WTC11 (cell line): ENCODE measurements at regions not wholly inside any gene's neighbourhood (a gene's known extent, or its start where the extent isn't known, plus 50 kb on each side); places are given as distances from the start of the nearest gene placed in this dataset.
A peak's percentile ranks its signal among the peaks of the same experiment; 100 is the strongest.

Experiments
- ATAC-seq: fragments of 200-7000 bp; cut with Tn5 transposase; 2 replicates; pipeline ENCODE4 v1.10.0; 2021; ENCODE audit warnings: mild to moderate bottlenecking, moderate library complexity
- CTCF ChIA-PET: fragments of 300-600 bp; sonication (Branson Sonifier 250); formaldehyde crosslinking; loops from one replicate; lab custom pipeline; 2021; ENCODE audit warnings: antibody characterized with exemption; lab: Charles Lee
- POLR2A ChIA-PET: fragments of 350-600 bp; sonication (Branson Sonifier 250); formaldehyde crosslinking; loops from one replicate; lab custom pipeline; 2021; ENCODE audit warnings: antibody characterized with exemption; lab: Charles Lee
- DNase-seq: peaks from one replicate; pipeline ENCODE4 v3.0.0; 2021; ENCODE audit warnings: low spot score
- H3K27ac Mint-ChIP-seq: 2 replicates; pipeline ENCODE4 v1.8.0; 2021; ENCODE audit warnings: mixed read lengths
- H3K27me3 Mint-ChIP-seq: 2 replicates; pipeline ENCODE4 v1.8.0; 2021; ENCODE audit warnings: low read depth, mild to moderate bottlenecking, moderate library complexity, mixed read lengths
- H3K36me3 Mint-ChIP-seq: 2 replicates; pipeline ENCODE4 v1.8.0; 2021; ENCODE audit warnings: mixed read lengths
- H3K4me1 Mint-ChIP-seq: 2 replicates; pipeline ENCODE4 v1.8.0; 2022; ENCODE audit warnings: mixed read lengths
- H3K4me3 Mint-ChIP-seq: 2 replicates; pipeline ENCODE4 v1.8.0; 2021; ENCODE audit warnings: mild to moderate bottlenecking, moderate library complexity, mixed read lengths
- H3K9me3 Mint-ChIP-seq: 2 replicates; pipeline ENCODE4 v1.8.0; 2021; ENCODE audit warnings: mixed read lengths
- ATF1 ChIP-seq: sonication (generic); formaldehyde crosslinking; IDR thresholded peaks from 2 replicates; pipeline ENCODE4 v1.8.1; 2023; ENCODE audit warnings: mild to moderate bottlenecking, moderate library complexity, missing genetic modification reagents
- EMX1 ChIP-seq: fragments of 250-450 bp; sonication (Bioruptor Pico); IDR thresholded peaks from 2 replicates; pipeline ENCODE4 v1.8.0; 2021; ENCODE audit warnings: mild to moderate bottlenecking
- ETV6 ChIP-seq: sonication (generic); formaldehyde crosslinking; IDR thresholded peaks from 2 replicates; pipeline ENCODE4 v1.8.1; 2022; ENCODE audit warnings: mild to moderate bottlenecking, missing genetic modification reagents
- IRF2 ChIP-seq: sonication (generic); formaldehyde crosslinking; IDR thresholded peaks from 2 replicates; pipeline ENCODE4 v1.8.0; 2022; ENCODE audit warnings: low read depth, missing genetic modification reagents, borderline replicate concordance
- JAZF1 ChIP-seq: fragments of 250-450 bp; sonication (Bioruptor Pico); IDR thresholded peaks from 2 replicates; pipeline ENCODE4 v1.9.0; 2021; ENCODE audit warnings: moderate library complexity, mild to moderate bottlenecking, inconsistent platforms
- KAT7 ChIP-seq: sonication (generic); formaldehyde crosslinking; IDR thresholded peaks from 2 replicates; pipeline ENCODE4 v1.8.1; 2023; ENCODE audit warnings: missing genetic modification reagents, mild to moderate bottlenecking, borderline replicate concordance
- MXD4 ChIP-seq: fragments of 250-450 bp; sonication (Bioruptor Pico); IDR thresholded peaks from 2 replicates; pipeline ENCODE4 v1.8.0; 2021; ENCODE audit warnings: mild to moderate bottlenecking, moderate library complexity, borderline replicate concordance
- NR1H2 ChIP-seq: sonication (generic); formaldehyde crosslinking; IDR thresholded peaks from 2 replicates; pipeline ENCODE4 v1.9.0; 2021; ENCODE audit warnings: mild to moderate bottlenecking, moderate library complexity, missing genetic modification reagents
- NR3C1 ChIP-seq: sonication (generic); formaldehyde crosslinking; conservative IDR thresholded peaks from 2 replicates; pipeline ENCODE4 v1.8.1; 2023; ENCODE audit warnings: low read depth, mild to moderate bottlenecking, missing genetic modification reagents
- RELA ChIP-seq: sonication (generic); formaldehyde crosslinking; IDR thresholded peaks from 2 replicates; pipeline ENCODE4 v1.8.1; 2022; ENCODE audit warnings: missing genetic modification reagents, mild to moderate bottlenecking, borderline replicate concordance
- SMAD3 ChIP-seq: sonication (generic); formaldehyde crosslinking; IDR thresholded peaks from 2 replicates; pipeline ENCODE4 v1.8.0; 2022; ENCODE audit warnings: missing genetic modification reagents, mild to moderate bottlenecking, borderline replicate concordance
- TEAD4 ChIP-seq: sonication (generic); formaldehyde crosslinking; IDR thresholded peaks from 2 replicates; pipeline ENCODE4 v1.8.0; 2022; ENCODE audit warnings: mild to moderate bottlenecking, missing genetic modification reagents
- TP53 ChIP-seq: sonication (generic); formaldehyde crosslinking; IDR thresholded peaks from 2 replicates; pipeline ENCODE4 v1.8.1; 2023; ENCODE audit warnings: mild to moderate bottlenecking, missing genetic modification reagents
- ZNF121 ChIP-seq: sonication (generic); formaldehyde crosslinking; IDR thresholded peaks from 2 replicates; pipeline ENCODE4 v1.8.0; 2023; ENCODE audit warnings: missing genetic modification reagents
- ZNF138 ChIP-seq: sonication (generic); formaldehyde crosslinking; conservative IDR thresholded peaks from 2 replicates; pipeline ENCODE4 v1.8.1; 2022; ENCODE audit warnings: mild to moderate bottlenecking, moderate library complexity, missing genetic modification reagents
- ZNF317 ChIP-seq: sonication (generic); formaldehyde crosslinking; IDR thresholded peaks from 2 replicates; pipeline ENCODE4 v1.8.1; 2023; ENCODE audit warnings: low read depth, mild to moderate bottlenecking, moderate library complexity, missing genetic modification reagents, borderline replicate concordance
- TF ChIP-seq, protein P1 (sequence below): sonication (generic); formaldehyde crosslinking; IDR thresholded peaks from 2 replicates; pipeline ENCODE4 v1.8.1; 2023; ENCODE audit warnings: mild to moderate bottlenecking, missing genetic modification reagents, moderate library complexity
- TF ChIP-seq, protein P2 (sequence below): sonication (generic); formaldehyde crosslinking; IDR thresholded peaks from 2 replicates; pipeline ENCODE4 v1.8.0; 2022; ENCODE audit warnings: mild to moderate bottlenecking, missing genetic modification reagents
- TF ChIP-seq, protein P3 (sequence below): fragments of 250-450 bp; sonication (Bioruptor Pico); IDR thresholded peaks from 2 replicates; pipeline ENCODE4 v1.8.0; 2021; ENCODE audit warnings: mild to moderate bottlenecking
- TF ChIP-seq, protein P4 (sequence below): sonication (generic); formaldehyde crosslinking; IDR thresholded peaks from 2 replicates; pipeline ENCODE4 v1.8.0; 2023; ENCODE audit warnings: mild to moderate bottlenecking, missing genetic modification reagents
- TF ChIP-seq, protein P5 (sequence below): sonication (generic); formaldehyde crosslinking; IDR thresholded peaks from 2 replicates; pipeline ENCODE4 v1.8.1; 2023; ENCODE audit warnings: mild to moderate bottlenecking, missing genetic modification reagents
- TF ChIP-seq, protein P6 (sequence below): fragments of 250-450 bp; sonication (Bioruptor Pico); IDR thresholded peaks from 2 replicates; pipeline ENCODE4 v1.9.0; 2021; ENCODE audit warnings: mild to moderate bottlenecking
- TF ChIP-seq, protein P7 (sequence below): sonication (generic); formaldehyde crosslinking; IDR thresholded peaks from 2 replicates; pipeline ENCODE4 v1.8.1; 2022; ENCODE audit warnings: low read depth, mild to moderate bottlenecking, moderate library complexity, missing genetic modification reagents, borderline replicate concordance

DNA sequence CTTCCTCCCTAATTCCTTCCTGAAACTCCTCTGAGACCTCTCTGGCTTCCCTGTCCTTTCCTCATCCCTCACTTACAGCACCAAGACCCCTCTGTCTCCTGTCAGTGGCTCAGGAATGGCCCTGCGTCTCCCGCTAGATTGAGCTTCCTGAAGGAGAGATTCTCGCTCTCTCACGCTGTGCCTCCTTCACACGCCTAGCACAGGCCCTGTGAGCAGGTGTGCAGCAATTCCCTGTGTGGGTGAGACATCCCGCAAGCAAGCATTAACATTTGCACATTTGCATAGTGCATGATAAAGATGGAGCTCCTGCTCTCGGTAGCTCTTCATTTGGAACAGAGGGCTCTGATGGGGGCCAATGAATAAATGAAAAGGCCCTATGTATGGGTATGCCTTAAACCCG lies 159.8 kb downstream of the ADAMTS15 start:
- Mint-ChIP-seq H3K36me3 (no peaks in the 10 kb centered on the region), H3K27ac (no peak overlapping the region), H3K4me1 (peaks cover 10% of the 10 kb centered on the region), H3K4me3 (no peak overlapping the region), H3K27me3 (no peaks in the 10 kb centered on the region; the same call in 1 of the 2 replicates), H3K9me3 (no peaks in the 10 kb centered on the region)
- no peak for DNase-seq
- CTCF ChIA-PET, result interaction anchor here (1.1 kb wide), 1 partner anchor 254 kb away, joined by 4 read pairs; no protein-coding TSS in a partner anchor
- TF ChIP-seq, protein P1, sequence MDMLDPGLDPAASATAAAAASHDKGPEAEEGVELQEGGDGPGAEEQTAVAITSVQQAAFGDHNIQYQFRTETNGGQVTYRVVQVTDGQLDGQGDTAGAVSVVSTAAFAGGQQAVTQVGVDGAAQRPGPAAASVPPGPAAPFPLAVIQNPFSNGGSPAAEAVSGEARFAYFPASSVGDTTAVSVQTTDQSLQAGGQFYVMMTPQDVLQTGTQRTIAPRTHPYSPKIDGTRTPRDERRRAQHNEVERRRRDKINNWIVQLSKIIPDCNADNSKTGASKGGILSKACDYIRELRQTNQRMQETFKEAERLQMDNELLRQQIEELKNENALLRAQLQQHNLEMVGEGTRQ (CRISPR knock-in tag), result no peak
- TF ChIP-seq KAT7 (CRISPR knock-in tag) (no peak), TP53 (no peak), TEAD4 (CRISPR knock-in tag) (no peak), NR1H2 (no peak), ZNF138 (CRISPR knock-in tag) (no peak), IRF2 (CRISPR knock-in tag) (no peak), SMAD3 (no peak), EMX1 (CRISPR knock-in tag) (no peak), NR3C1 (CRISPR knock-in tag) (no peak), ETV6 (CRISPR knock-in tag) (no peak)
- TF ChIP-seq, protein P2, sequence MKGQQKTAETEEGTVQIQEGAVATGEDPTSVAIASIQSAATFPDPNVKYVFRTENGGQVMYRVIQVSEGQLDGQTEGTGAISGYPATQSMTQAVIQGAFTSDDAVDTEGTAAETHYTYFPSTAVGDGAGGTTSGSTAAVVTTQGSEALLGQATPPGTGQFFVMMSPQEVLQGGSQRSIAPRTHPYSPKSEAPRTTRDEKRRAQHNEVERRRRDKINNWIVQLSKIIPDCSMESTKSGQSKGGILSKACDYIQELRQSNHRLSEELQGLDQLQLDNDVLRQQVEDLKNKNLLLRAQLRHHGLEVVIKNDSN, result no peak
- TF ChIP-seq, protein P3, sequence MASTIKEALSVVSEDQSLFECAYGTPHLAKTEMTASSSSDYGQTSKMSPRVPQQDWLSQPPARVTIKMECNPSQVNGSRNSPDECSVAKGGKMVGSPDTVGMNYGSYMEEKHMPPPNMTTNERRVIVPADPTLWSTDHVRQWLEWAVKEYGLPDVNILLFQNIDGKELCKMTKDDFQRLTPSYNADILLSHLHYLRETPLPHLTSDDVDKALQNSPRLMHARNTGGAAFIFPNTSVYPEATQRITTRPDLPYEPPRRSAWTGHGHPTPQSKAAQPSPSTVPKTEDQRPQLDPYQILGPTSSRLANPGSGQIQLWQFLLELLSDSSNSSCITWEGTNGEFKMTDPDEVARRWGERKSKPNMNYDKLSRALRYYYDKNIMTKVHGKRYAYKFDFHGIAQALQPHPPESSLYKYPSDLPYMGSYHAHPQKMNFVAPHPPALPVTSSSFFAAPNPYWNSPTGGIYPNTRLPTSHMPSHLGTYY (CRISPR knock-in tag), result no peak
- TF ChIP-seq, protein P4, sequence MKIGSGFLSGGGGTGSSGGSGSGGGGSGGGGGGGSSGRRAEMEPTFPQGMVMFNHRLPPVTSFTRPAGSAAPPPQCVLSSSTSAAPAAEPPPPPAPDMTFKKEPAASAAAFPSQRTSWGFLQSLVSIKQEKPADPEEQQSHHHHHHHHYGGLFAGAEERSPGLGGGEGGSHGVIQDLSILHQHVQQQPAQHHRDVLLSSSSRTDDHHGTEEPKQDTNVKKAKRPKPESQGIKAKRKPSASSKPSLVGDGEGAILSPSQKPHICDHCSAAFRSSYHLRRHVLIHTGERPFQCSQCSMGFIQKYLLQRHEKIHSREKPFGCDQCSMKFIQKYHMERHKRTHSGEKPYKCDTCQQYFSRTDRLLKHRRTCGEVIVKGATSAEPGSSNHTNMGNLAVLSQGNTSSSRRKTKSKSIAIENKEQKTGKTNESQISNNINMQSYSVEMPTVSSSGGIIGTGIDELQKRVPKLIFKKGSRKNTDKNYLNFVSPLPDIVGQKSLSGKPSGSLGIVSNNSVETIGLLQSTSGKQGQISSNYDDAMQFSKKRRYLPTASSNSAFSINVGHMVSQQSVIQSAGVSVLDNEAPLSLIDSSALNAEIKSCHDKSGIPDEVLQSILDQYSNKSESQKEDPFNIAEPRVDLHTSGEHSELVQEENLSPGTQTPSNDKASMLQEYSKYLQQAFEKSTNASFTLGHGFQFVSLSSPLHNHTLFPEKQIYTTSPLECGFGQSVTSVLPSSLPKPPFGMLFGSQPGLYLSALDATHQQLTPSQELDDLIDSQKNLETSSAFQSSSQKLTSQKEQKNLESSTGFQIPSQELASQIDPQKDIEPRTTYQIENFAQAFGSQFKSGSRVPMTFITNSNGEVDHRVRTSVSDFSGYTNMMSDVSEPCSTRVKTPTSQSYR (CRISPR knock-in tag), result no peak
- POLR2A ChIA-PET, result no interaction called here
- peak; percentile 14; the same call in 1 of the 2 replicates for ATAC-seq

DNA sequence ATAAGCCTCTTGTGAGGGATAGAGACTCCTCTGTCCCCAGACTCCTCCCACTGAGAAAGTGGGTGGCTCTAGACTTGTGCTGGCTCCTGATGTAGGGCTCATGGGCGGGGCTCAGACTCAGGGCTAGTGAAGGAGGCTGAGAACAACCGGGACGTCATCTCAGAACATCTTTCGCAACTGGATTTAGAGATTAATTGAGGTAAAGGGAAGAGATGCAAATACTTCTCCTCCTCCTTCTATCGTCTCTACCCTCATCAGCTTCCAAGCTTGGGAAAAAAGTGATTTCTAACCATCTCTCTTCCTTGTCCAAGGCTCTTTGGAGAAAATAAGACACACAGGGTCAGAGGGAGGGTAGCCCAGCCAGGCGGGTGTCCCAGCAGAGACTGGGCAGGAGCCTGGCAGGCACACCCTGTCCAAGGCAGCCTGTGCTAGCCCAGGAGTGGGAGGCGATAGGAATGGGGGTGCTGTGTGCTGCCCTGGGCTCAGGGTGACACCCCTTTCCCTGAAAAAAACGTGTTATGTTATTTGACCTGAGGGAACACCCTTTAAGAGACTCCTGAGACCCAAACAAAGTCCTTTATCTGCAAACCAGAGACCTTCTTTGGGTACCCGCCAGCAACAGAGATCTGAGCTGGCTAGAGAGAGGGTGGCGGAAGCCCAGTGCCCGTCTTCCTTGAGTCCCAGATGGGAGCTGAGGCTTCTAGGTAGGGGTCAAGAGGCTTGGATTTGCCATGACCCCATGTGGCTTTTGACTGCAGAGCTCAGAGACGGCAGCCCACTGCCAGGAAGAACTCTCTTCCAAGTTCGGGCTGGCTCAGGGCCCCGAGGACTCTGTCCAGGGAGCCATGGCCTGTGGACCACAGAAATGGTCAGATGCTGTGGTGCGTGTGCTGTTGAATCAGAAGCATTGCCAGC lies 160.9 kb downstream of the ADAMTS15 start:
- Mint-ChIP-seq H3K4me1 (peaks cover 10% of the 10 kb centered on the region), H3K9me3 (no peaks in the 10 kb centered on the region)
- CTCF ChIA-PET, result interaction anchor here (1.1 to 1.4 kb wide), 2 partner anchors 178 to 253 kb away, joined by 3 to 4 read pairs; no protein-coding TSS in a partner anchor
- TF ChIP-seq ZNF317 (CRISPR knock-in tag) (no peak), ZNF121 (CRISPR knock-in tag) (no peak), ATF1 (CRISPR knock-in tag) (no peak), MXD4 (CRISPR knock-in tag) (no peak), JAZF1 (CRISPR knock-in tag) (no peak), RELA (CRISPR knock-in tag) (no peak)
- TF ChIP-seq, protein P5, sequence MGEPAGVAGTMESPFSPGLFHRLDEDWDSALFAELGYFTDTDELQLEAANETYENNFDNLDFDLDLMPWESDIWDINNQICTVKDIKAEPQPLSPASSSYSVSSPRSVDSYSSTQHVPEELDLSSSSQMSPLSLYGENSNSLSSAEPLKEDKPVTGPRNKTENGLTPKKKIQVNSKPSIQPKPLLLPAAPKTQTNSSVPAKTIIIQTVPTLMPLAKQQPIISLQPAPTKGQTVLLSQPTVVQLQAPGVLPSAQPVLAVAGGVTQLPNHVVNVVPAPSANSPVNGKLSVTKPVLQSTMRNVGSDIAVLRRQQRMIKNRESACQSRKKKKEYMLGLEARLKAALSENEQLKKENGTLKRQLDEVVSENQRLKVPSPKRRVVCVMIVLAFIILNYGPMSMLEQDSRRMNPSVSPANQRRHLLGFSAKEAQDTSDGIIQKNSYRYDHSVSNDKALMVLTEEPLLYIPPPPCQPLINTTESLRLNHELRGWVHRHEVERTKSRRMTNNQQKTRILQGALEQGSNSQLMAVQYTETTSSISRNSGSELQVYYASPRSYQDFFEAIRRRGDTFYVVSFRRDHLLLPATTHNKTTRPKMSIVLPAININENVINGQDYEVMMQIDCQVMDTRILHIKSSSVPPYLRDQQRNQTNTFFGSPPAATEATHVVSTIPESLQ (CRISPR knock-in tag), result no peak
- TF ChIP-seq, protein P6, sequence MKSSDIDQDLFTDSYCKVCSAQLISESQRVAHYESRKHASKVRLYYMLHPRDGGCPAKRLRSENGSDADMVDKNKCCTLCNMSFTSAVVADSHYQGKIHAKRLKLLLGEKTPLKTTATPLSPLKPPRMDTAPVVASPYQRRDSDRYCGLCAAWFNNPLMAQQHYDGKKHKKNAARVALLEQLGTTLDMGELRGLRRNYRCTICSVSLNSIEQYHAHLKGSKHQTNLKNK (CRISPR knock-in tag), result no peak
- TF ChIP-seq, protein P7, sequence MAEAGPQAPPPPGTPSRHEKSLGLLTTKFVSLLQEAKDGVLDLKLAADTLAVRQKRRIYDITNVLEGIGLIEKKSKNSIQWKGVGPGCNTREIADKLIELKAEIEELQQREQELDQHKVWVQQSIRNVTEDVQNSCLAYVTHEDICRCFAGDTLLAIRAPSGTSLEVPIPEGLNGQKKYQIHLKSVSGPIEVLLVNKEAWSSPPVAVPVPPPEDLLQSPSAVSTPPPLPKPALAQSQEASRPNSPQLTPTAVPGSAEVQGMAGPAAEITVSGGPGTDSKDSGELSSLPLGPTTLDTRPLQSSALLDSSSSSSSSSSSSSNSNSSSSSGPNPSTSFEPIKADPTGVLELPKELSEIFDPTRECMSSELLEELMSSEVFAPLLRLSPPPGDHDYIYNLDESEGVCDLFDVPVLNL (CRISPR knock-in tag), result no peak
- TF ChIP-seq, all 79 proteins: peak for 0
- no peaks in the 10 kb centered on the region; the same call in 1 of the 2 replicates for H3K27me3 Mint-ChIP-seq
- H3K27ac Mint-ChIP-seq, result no peak overlapping the region
- ATAC-seq, result peak; percentile 94
- POLR2A ChIA-PET, result no interaction called here
- DNase-seq, result peak; percentile 32
- no peaks in the 10 kb centered on the region for H3K36me3 Mint-ChIP-seq
- H3K4me3 Mint-ChIP-seq, result no peak overlapping the region
